ENCODE measurements at regions not wholly inside any gene's neighbourhood (a gene's known extent, or its start where the extent isn't known, plus 50 kb on each side); places are given as distances from the start of the nearest gene placed in this dataset.

GRCh38 chr4:72991873-72992272, 77.6 kb downstream of the COX18 start:
- TF ChIP-seq POLR2AphosphoS5 (IDR thresholded peaks at IDR 0.05) (no peak), CTCF (IDR thresholded peaks at IDR 0.05) (no peak), POLR2A (IDR thresholded peaks at IDR 0.05) (no peak), EP300 (IDR thresholded peaks at IDR 0.05) (no peak)
- intact Hi-C loops (cut with DNase I; ENCODE audit: low total_unique reads) = no loop called here
- Histone ChIP-seq H3K27me3 (no peaks in the 10 kb centered on the region), H3K9me3 (no peaks in the 10 kb centered on the region), H3K36me3 (no peaks in the 10 kb centered on the region), H3K27ac (no peak overlapping the region), H3K4me3 (no peak overlapping the region), H3K4me1 (no peaks in the 10 kb centered on the region)
- WGBS, 5 donors = 40 to 57% (median 55%) methylated on average over 2 of the region's 2 CpGs
- no peak for DNase-seq

DNA sequence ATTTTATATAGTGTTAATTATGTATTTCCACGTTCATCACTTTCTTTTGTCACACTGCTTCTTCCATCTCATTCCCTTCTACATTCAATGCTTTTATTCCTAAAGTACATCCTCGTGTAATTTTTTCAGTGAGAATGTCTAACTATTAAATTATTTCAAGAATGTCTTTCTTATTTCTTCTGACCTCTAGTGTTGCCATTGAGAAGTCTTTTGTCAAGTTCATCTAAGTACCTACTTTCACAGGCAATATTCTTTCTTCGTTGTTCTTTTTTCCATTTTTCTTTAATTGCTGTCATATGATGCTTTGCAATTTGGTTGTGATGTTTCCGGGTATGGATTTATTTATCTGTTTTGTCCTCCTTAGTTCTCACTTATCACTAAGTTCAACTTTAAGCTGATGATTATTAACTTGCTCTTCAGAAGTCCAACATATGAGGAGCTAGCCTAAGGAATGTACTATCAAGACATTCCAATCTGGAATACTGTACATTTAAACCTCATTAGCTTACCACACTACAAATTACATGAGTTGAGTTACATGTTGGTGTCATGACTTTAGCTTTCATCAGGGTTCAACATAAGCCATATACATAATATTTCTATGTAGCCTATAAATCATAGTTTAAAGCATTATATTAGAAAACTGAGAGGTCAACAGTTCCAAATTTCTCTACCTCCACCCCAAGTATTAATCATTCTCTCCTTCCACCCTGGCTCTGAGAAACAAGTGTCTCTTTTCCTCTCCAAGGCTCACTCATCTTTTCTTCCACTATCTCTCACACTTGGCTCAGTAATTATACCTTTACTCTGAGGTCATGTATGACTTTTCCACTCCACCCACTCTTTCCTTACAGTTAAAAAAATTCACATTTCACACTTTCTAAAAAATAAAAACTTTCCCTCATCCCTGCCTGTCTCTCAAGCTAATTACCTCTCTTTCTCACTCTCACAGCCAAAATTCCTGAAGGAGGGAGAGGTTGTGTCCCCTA, 81.5 kb downstream of the COX18 start:
- WGBS, 5 donors = 71 to 85% (median 81%) methylated on average over 4 of the region's 4 CpGs
- H3K27ac ChIP-seq = no peak overlapping the region
- H3K4me3 ChIP-seq = no peak overlapping the region
- H3K9me3 ChIP-seq = no peaks in the 10 kb centered on the region
- H3K4me1 ChIP-seq = no peaks in the 10 kb centered on the region
- no peak for DNase-seq
- intact Hi-C loops (cut with DNase I; ENCODE audit: low total_unique reads) = no loop called here
- no peaks in the 10 kb centered on the region for H3K36me3 ChIP-seq
- no peak for TF ChIP-seq POLR2A (IDR thresholded peaks at IDR 0.05)
- TF ChIP-seq EP300 (IDR thresholded peaks at IDR 0.05) = no peak
- no peak for TF ChIP-seq CTCF (IDR thresholded peaks at IDR 0.05)
- no peak for TF ChIP-seq POLR2AphosphoS5 (IDR thresholded peaks at IDR 0.05)
- no peaks in the 10 kb centered on the region for H3K27me3 ChIP-seq

- no peaks in the 10 kb centered on the region for H3K36me3 ChIP-seq
- H3K27me3 ChIP-seq = no peaks in the 10 kb centered on the region
- intact Hi-C loops (cut with DNase I; ENCODE audit: low total_unique reads) = no loop called here
- H3K27ac ChIP-seq = no peak overlapping the region
- DNase-seq = no peak
- 60 to 75% (median 65%) methylated on average over 4 of the region's 4 CpGs for WGBS, 5 donors
- H3K4me1 ChIP-seq = no peaks in the 10 kb centered on the region
- no peak for TF ChIP-seq CTCF (IDR thresholded peaks at IDR 0.05)
- no peak for TF ChIP-seq EP300 (IDR thresholded peaks at IDR 0.05)
- no peak for TF ChIP-seq POLR2AphosphoS5 (IDR thresholded peaks at IDR 0.05)
- TF ChIP-seq POLR2A (IDR thresholded peaks at IDR 0.05) = no peak
- H3K9me3 ChIP-seq = no peaks in the 10 kb centered on the region
- no peak overlapping the region for H3K4me3 ChIP-seq
These were observed 85.2 kb downstream of the COX18 start for GRCh38 chr4:72984351-72984750.

DNA sequence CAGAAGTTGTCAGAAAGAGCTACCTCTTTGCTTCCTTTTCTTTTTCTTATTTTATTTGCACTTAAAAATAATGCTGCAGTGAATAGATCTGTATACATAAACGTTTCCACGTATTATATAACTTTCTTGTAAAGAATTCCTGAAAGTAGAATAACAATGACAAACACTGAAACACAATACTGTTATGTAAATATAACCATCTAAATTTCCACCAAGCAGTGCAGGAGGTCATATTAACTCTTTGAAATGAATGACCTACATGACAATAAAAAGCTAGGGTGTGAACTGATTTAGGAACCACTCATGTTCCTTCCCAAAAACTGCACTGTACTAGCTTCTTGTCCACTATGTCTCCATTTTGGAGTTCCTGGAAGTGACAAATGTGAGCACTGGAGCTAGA, 85.8 kb downstream of the COX18 start:
- TF ChIP-seq EP300 (IDR thresholded peaks at IDR 0.05) (no peak), POLR2A (IDR thresholded peaks at IDR 0.05) (no peak), CTCF (IDR thresholded peaks at IDR 0.05) (no peak), POLR2AphosphoS5 (IDR thresholded peaks at IDR 0.05) (no peak)
- Histone ChIP-seq H3K4me1 (no peaks in the 10 kb centered on the region), H3K9me3 (no peaks in the 10 kb centered on the region), H3K36me3 (no peaks in the 10 kb centered on the region), H3K27ac (no peak overlapping the region), H3K27me3 (no peaks in the 10 kb centered on the region), H3K4me3 (no peak overlapping the region)
- DNase-seq = no peak
- WGBS, 5 donors = 9 to 23% (median 12%) methylated on average over 2 of the region's 2 CpGs
- intact Hi-C loops (cut with DNase I; ENCODE audit: low total_unique reads) = no loop called here

All from stomach (tissue), 8 donors.